Ishikawa (cell line): ENCODE measurements at regions not wholly inside any gene's neighbourhood (a gene's known extent, or its start where the extent isn't known, plus 50 kb on each side); places are given as distances from the start of the nearest gene placed in this dataset.

ENCODE experiments used
- CEBPB ChIP-seq: IDR thresholded peaks from 2 replicates; pipeline ENCODE4 v1.6.1; 2012
- CREB1 ChIP-seq: IDR thresholded peaks from 2 replicates; pipeline ENCODE4 v1.6.1; 2012; ENCODE audit warnings: low read depth
- EGR1 ChIP-seq: IDR thresholded peaks from 2 replicates; pipeline ENCODE4 v1.6.1; 2012
- EP300 ChIP-seq: IDR thresholded peaks from 2 replicates; pipeline ENCODE4 v1.6.1; 2012; ENCODE audit warnings: borderline replicate concordance
- FOXM1 ChIP-seq: IDR thresholded peaks from 2 replicates; pipeline ENCODE4 v1.6.1; 2012; ENCODE audit warnings: low read depth, borderline replicate concordance
- MAX ChIP-seq: IDR thresholded peaks from 2 replicates; pipeline ENCODE4 v1.6.1; 2012
- NFIC ChIP-seq: IDR thresholded peaks from 2 replicates; pipeline ENCODE4 v1.6.1; 2012
- RAD21 ChIP-seq: IDR thresholded peaks from 2 replicates; pipeline ENCODE4 v1.6.1; 2012; ENCODE audit warnings: low read depth
- REST ChIP-seq: IDR thresholded peaks from 2 replicates; pipeline ENCODE4 v1.6.1; 2012; ENCODE audit warnings: low read depth, mild to moderate bottlenecking
- TAF1 ChIP-seq: IDR thresholded peaks from 2 replicates; pipeline ENCODE4 v1.6.1; 2012; ENCODE audit warnings: low read depth, mild to moderate bottlenecking
- TCF12 ChIP-seq: IDR thresholded peaks from 2 replicates; pipeline ENCODE4 v1.6.1; 2012; ENCODE audit warnings: low read depth
- TEAD4 ChIP-seq: IDR thresholded peaks from 2 replicates; pipeline ENCODE4 v1.6.1; 2012
- USF1 ChIP-seq: IDR thresholded peaks from 2 replicates; pipeline ENCODE4 v1.6.1; 2012
- YY1 ChIP-seq: IDR thresholded peaks from 2 replicates; pipeline ENCODE4 v1.6.1; 2012; ENCODE audit warnings: low read depth
- ZBTB7A ChIP-seq: IDR thresholded peaks from 2 replicates; pipeline ENCODE4 v1.6.1; 2012; ENCODE audit warnings: low read depth

GRCh38 chr4:108365551-108365950 lies 196.8 kb upstream of the LEF1 start:
- TF ChIP-seq NFIC (no peak), USF1 (no peak)

GRCh38 chr4:108361886-108362285 lies 193.2 kb upstream of the LEF1 start:
- no peak for TF ChIP-seq REST
- no peak for TF ChIP-seq USF1
- no peak for TF ChIP-seq TAF1
- no peak for TF ChIP-seq EGR1
- TF ChIP-seq YY1: no peak
- no peak for TF ChIP-seq EP300
- TF ChIP-seq ZBTB7A: no peak
- TF ChIP-seq CREB1: no peak
- no peak for TF ChIP-seq CEBPB
- TF ChIP-seq FOXM1: no peak
- no peak for TF ChIP-seq NFIC
- TF ChIP-seq RAD21: no peak
- TF ChIP-seq TCF12: no peak
- TF ChIP-seq TEAD4: no peak
- TF ChIP-seq MAX: no peak

GRCh38 chr4:108361446-108361820 lies 192.7 kb upstream of the LEF1 start:
- no peak for TF ChIP-seq RAD21
- TF ChIP-seq EGR1: no peak
- no peak for TF ChIP-seq TAF1
- no peak for TF ChIP-seq EP300
- TF ChIP-seq ZBTB7A: no peak
- TF ChIP-seq MAX: no peak
- TF ChIP-seq CREB1: no peak
- no peak for TF ChIP-seq TEAD4
- no peak for TF ChIP-seq REST
- TF ChIP-seq FOXM1: no peak
- no peak for TF ChIP-seq TCF12

- TF ChIP-seq YY1 (no peak), EGR1 (no peak), EP300 (no peak), USF1 (no peak), TCF12 (no peak), TAF1 (no peak), RAD21 (no peak), ZBTB7A (no peak), REST (no peak), CREB1 (no peak), MAX (no peak), NFIC (no peak), CEBPB (no peak), TEAD4 (no peak), FOXM1 (no peak)
These were observed 192.2 kb upstream of the LEF1 start for GRCh38 chr4:108360754-108361445.
